ENCODE measurements at regions not wholly inside any gene's neighbourhood (a gene's known extent, or its start where the extent isn't known, plus 50 kb on each side); places are given as distances from the start of the nearest gene placed in this dataset.
A peak's percentile ranks its signal among the peaks of the same experiment; 100 is the strongest.

DNA sequence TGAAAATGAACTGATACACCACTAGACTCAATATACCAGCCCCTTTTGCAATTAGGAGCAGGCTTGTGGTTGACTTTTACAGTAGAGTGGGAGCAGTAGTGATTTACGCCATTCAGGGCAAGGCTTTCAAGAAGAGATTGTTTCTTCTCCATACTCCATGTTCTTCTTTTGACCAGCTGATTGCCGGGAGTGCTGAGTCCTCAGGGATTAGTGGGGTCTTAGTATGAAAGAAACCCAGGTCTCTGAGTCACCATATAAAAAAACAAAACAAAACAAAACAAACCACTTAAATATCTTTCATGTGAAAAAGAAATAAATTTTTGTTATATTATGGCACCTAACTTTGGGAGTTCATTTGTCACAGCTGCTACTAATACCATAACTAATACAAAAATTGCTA is 465.6 kb upstream of the TRIB2 start:
- peak; percentile 23 for DNase-seq (ENCODE audit: low read depth, low spot score)

- DNase-seq (ENCODE audit: low read depth, low spot score), result no peak
Measured at GRCh38 chr2:12251749-12252148, 465.0 kb upstream of the TRIB2 start.

GRCh38 chr2:12253167-12253778 is 463.5 kb upstream of the TRIB2 start:
- DNase-seq (ENCODE audit: low read depth, low spot score), result no peak

- DNase-seq (ENCODE audit: low read depth, low spot score), result no peak
Measured at GRCh38 chr2:12254280-12254860, 462.4 kb upstream of the TRIB2 start.

- DNase-seq (ENCODE audit: low read depth, low spot score), result no peak
Measured at GRCh38 chr2:12256206-12256605, 460.5 kb upstream of the TRIB2 start.

- peak; percentile 57 for DNase-seq (ENCODE audit: low read depth, low spot score)
Measured at GRCh38 chr2:12257476-12257875, 459.3 kb upstream of the TRIB2 start.

DNA sequence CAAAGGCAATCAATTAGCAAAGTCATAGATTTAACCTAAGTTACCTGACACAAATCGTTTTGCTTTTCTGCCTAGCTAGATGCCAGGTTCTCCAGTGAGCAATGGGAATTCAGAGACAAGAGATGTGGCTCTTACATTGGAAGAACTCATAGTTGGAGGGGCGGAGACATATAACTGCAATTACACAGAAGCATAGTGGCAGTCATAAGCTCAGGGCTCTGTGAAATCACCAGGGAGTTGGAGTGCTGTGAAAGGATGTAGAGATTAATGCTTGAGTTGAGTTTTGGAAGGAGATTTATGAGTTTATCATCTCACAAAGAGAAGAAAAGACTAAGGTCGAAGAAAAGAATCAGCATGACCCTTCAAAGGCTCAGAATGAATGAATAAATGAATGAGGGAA is 457.2 kb upstream of the TRIB2 start:
- no peak for DNase-seq (ENCODE audit: low read depth, low spot score)

- no peak for DNase-seq (ENCODE audit: low read depth, low spot score)
Measured at GRCh38 chr2:12261986-12262680, 454.6 kb upstream of the TRIB2 start.

DNA sequence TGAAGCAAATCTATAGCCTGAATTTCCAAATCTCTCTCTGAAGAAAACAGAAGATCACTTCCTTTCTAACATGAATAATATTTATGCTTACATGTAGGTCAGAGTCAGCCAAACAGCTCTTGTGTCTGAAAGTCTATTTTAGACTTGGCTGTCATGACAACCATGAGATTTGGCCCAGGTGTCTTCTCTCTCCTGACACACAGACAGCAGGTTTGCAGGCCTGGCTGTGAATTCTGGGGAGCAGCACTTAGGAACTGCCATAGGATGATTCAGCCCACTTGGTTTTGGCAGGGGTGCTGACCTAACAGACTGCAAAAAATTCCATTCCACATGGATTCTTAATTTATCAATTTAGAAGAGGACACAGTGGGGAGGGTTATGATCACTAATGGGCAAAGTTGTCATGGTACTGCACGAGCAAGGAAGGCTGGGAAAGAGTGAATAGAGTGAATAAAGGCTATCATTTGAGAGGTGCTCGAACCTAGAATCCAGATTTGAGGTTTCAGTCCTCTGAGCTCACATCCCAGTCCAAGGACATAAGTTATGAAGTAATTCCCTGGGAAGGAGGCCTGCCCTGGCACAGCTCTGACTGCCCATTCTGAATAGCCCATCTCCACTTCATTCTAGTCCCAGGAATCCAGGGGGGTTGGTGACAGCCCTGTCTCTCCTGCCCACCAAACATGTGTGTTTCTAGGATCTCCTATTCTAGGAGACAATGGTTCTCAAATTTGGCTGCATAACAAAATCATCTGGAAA is 453.9 kb upstream of the TRIB2 start:
- peak; percentile 31 for DNase-seq (ENCODE audit: low read depth, low spot score)

DNA sequence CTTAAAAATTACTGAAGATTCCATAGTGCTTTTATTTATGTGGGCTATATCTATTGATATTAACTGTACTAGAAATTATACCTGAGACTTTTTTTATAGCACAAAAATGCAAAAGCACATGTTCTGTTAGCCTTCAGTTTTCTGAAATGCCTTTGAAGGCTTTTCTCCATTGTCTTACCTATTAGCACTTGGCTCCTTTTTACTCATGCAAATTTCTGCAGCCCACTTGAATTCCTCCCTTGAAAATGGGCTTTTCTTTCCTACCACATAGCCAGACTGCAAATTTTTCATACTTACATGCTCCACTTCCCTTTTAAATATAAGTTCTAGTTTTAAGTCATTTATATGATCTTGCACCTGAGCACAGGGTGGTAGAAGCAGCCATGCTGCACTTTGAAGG is 453.0 kb upstream of the TRIB2 start:
- DNase-seq (ENCODE audit: low read depth, low spot score), result no peak

DNA sequence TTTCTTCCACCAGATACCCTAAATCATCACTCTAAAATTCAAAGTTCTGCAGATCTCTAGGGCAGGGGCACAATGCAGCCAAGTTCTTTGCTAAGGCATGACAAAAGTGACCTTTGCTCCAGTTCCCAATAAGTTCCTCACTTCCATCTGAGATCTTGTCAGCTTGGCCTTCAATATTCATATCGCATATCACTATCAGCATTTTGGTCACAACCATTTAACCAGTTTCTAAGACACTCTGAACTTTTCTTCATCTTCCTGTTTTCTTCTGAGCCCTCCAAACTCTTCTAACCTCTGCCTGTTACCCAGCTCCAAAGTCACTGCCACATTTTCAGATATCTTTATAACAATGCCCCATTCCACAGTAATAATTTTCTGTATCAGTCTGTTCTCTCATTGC is 452.6 kb upstream of the TRIB2 start:
- no peak for DNase-seq (ENCODE audit: low read depth, low spot score)

DNA sequence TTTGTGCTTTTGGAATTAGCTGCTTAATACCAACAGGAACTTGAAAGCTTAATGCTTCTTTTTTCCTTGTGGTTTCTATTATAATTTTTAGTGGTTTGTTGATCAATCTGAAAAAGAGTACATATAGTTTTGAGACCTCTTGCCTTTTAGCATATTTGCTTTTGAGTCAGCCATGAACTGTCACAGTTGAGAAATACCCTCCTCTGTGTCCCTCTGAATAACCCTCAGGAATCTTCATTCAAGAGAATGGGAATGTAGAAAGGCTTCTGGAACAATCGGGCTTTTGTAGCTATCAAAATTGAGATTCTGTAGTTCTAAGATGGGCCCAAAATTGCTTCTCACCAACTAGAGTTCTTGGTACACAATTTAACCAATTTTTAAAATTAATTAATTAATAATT is 451.1 kb upstream of the TRIB2 start:
- DNase-seq (ENCODE audit: low read depth, low spot score), result no peak

- DNase-seq (ENCODE audit: low read depth, low spot score), result no peak
Measured at GRCh38 chr2:12267042-12267441, 449.7 kb upstream of the TRIB2 start.

DNA sequence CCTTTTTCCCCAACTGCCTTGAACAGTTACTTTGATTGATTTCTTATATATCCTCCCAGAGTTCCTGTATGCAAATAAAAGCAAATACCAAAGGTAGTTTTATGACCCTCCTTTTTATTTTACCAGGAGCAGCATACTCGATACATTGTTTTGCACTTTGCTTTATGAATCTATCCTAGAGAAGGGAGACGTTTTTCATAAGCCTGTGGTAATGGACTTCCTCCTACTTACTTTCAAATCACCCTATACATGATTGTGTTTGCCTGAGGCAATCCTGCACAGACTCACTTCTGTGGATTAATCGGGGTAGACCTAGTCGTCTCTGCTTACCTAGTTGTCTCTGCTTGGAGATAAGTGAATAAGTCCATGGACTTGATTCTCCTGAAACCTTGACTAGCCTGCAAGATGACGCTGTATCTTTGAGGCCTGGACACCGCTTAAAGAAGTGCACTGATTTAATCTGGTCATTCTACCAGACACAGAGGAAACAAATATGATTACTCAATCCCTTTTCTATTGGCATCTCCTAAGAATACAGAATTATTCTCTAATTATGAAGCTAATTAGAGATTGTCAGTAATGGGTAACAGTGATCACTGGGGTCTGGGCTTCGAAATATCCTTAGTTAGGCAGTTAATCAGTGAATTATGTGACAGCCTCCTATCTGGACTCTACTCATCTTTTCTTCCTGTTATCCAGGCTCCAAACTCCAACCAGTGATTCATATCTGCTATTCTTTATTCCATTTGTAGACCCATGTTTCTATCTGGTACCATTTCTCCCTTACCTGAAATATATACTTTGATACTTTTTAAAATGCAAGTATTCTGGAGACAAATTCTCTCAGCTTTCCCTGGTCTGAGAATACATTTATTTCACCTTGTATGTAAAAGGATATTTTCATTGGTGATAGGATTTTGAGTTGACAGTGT is 447.4 kb upstream of the TRIB2 start:
- DNase-seq (ENCODE audit: low read depth, low spot score), result no peak

- no peak for DNase-seq (ENCODE audit: low read depth, low spot score)
Measured at GRCh38 chr2:12270876-12271588, 445.7 kb upstream of the TRIB2 start.

DNA sequence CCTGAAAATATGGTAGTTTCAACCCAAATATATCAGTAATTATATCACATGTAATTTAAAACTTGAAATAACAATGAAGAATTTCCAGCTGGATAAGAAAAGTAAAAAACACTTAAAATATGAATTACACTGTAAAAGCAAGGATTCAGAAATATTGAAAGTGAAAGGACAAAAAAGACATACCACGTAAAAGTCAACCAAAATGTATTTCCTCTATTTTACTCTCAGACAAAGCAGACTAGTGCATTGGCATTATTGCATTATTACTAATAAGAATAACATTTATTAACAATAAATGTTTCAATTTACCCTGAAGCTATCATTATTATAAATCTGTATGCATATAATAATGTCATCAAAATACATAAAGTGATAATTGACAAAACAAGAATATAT is 445.1 kb upstream of the TRIB2 start:
- no peak for DNase-seq (ENCODE audit: low read depth, low spot score)

- no peak for DNase-seq (ENCODE audit: low read depth, low spot score)
Measured at GRCh38 chr2:12273111-12273510, 443.6 kb upstream of the TRIB2 start.

DNA sequence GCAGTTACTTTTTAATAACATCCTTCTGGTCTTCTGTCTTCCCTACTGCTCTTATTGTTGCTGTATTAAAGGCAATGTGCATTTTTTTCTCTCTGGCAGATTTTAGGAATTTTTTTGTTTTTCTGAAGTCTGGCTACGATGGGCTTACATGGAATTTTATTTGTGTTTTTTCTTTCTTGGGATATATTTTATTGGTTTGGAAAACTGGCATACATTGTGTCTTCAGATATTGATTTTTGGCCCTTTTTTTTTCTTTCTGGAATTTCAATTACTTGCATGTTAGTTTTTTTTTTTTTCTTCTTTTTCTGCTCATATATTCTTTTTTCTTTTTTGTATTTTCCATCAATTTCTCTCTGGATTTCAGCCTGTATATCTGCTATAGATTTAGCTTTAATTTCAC is 442.1 kb upstream of the TRIB2 start:
- no peak for DNase-seq (ENCODE audit: low read depth, low spot score)

DNA sequence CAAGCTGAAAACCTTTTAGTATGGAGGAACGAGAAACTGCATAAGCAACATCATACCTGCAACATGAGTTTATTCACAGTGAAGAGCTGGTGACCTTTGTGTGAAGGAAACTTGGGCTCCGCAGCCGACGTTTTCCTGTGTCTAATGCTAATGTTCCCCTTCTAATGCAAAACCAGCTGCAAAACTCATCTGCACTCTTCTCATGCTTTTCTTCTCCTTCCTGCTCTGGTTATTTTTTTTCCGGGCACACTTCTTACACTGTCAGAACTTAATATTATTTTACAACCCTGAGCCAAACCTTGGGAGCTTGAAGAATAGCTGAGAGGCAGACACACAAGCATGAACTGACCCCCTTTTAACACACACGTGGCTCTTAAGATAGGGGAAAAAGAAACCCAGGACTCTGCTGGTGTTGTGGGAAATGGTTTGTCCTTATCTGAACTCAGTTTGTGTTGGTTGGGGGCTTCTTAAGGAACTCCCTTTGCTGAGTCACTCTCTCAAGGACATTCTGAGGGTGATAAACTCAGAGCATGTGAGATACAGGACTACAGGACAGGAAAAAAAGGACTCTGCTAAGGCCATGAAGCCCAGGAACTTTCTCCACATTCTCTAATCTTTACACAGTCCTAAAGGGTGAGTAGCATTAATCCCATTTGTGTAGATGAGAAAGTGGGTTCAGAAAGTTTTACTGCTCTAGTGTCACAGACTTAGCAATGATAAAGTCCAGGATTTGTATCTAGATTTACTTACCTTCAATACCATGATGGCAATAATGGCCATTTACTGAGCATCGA is 439.3 kb upstream of the TRIB2 start:
- peak; percentile 12 for DNase-seq (ENCODE audit: low read depth, low spot score)

DNA sequence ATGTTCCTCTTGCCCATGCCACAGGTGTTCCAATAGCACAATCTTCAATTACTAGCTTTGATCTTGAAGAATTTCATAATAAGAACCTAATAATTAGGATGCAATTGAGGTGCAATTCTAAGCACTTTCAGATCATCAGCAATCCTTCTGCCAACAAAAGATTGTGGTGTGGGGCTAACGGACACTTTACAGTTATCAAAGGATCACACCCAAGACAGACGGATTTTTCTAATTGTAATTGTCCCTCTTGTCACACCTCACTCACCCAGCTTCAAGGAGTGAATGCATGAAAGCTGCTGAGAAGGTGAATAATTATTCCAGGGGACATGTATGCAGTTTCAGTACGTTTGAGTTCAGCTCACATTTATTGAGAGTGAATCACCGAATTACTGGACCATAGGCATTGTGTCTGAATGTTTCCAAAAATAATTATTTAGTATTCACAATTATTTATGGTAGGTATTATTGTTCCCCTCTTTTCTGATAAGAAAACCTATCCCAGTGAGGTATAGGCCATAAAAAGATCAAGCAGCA is 438.5 kb upstream of the TRIB2 start:
- DNase-seq (ENCODE audit: low read depth, low spot score), result peak; percentile 41

All from astrocyte of the hippocampus (primary cell).